OCI-LY3 (cell line): ENCODE measurements at regions not wholly inside any gene's neighbourhood (a gene's known extent, or its start where the extent isn't known, plus 50 kb on each side); places are given as distances from the start of the nearest gene placed in this dataset.

Experiments
- CTCF ChIP-seq: fragments of 200-600, 300-600 bp; sonication (generic); IDR thresholded peaks from 2 replicates; pipeline ENCODE4 v1.5.1; 2014; ENCODE audit warnings: antibody characterized with exemption, low read length, low read depth
- EZH2phosphoT487 ChIP-seq: fragments of 200-600 bp; shearing (Covaris generic); IDR thresholded peaks from 2 replicates; pipeline ENCODE4 v1.6.1; 2018; ENCODE audit warnings: antibody characterized with exemption, mixed run types, low read depth

GRCh38 chr7:113710310-113711096 lies 208.3 kb downstream of the PPP1R3A start:
- TF ChIP-seq CTCF (peak; percentile 93), EZH2phosphoT487 (no peak)
